DND-41 (cell line): ENCODE measurements at regions not wholly inside any gene's neighbourhood (a gene's known extent, or its start where the extent isn't known, plus 50 kb on each side); places are given as distances from the start of the nearest gene placed in this dataset.

Source experiments
- ATAC-seq: fragments of 200-7000 bp; cut with Tn5 transposase; 3 replicates; pipeline ENCODE4 v1.9.1; 2021; ENCODE audit warnings: low read depth; ENCODE audit not compliant: insufficient read depth
- DNase-seq: peaks from one replicate; pipeline ENCODE4 v3.0.0-alpha.2; 2020
- H2AFZ ChIP-seq: 2 replicates; pipeline ENCODE4 v1.6.0; 2012; ENCODE audit warnings: low read depth, low read length
- H3K27ac ChIP-seq: 2 replicates; pipeline ENCODE4 v1.5.1; 2012; ENCODE audit warnings: low read length, inconsistent platforms
- H3K27me3 ChIP-seq: fragments of 200-600 bp; sonication (generic); 2 replicates; pipeline ENCODE4 v1.6.0; 2012; ENCODE audit warnings: low read length, mild to moderate bottlenecking, inconsistent platforms; ENCODE audit not compliant: insufficient read depth, poor library complexity
- H3K36me3 ChIP-seq: 2 replicates; pipeline ENCODE4 v1.5.1; 2012; ENCODE audit warnings: low read length, inconsistent platforms; ENCODE audit not compliant: insufficient read depth
- H3K4me1 ChIP-seq: 2 replicates; pipeline ENCODE4 v1.5.1; 2012; ENCODE audit warnings: mild to moderate bottlenecking, low read length; ENCODE audit not compliant: insufficient read depth
- H3K4me2 ChIP-seq: 2 replicates; pipeline ENCODE4 v1.6.0; 2012; ENCODE audit warnings: mild to moderate bottlenecking, moderate library complexity, low read length, inconsistent platforms; ENCODE audit not compliant: insufficient read depth
- H3K4me3 ChIP-seq, 2 experiments: fragments of 200-600 bp in 1 of 2; shearing (Covaris generic) in 1 of 2; 2 replicates each; pipeline ENCODE4 v1.5.1; 2012 to 2016; ENCODE audit warnings: inconsistent platforms in 2 of 2, low read length in 2 of 2, mild to moderate bottlenecking in 2 of 2, low read depth in 1 of 2, moderate library complexity in 1 of 2
- H3K79me2 ChIP-seq: 2 replicates; pipeline ENCODE4 v1.6.0; 2012; ENCODE audit warnings: low read length, inconsistent platforms; ENCODE audit not compliant: insufficient read depth
- H3K9ac ChIP-seq: 2 replicates; pipeline ENCODE4 v1.6.0; 2012; ENCODE audit warnings: low read depth, mild to moderate bottlenecking, inconsistent platforms, low read length, moderate library complexity
- H3K9me3 ChIP-seq: 2 replicates; pipeline ENCODE4 v1.5.1; 2012; ENCODE audit warnings: low read length, moderate library complexity, mild to moderate bottlenecking, inconsistent platforms; ENCODE audit not compliant: insufficient read depth, severe bottlenecking
- H4K20me1 ChIP-seq: 2 replicates; pipeline ENCODE4 v1.6.0; 2012; ENCODE audit warnings: low read length; ENCODE audit not compliant: insufficient read depth
- CTCF ChIP-seq: IDR thresholded peaks from 2 replicates; pipeline ENCODE4 v1.5.1; 2012; ENCODE audit warnings: borderline replicate concordance, low read length, moderate library complexity, mild to moderate bottlenecking; ENCODE audit not compliant: poor library complexity, severe bottlenecking; ENCODE audit errors: extremely low read depth
- EZH2 ChIP-seq: IDR thresholded peaks from 3 replicates; pipeline ENCODE4 v1.6.1; 2012; ENCODE audit warnings: borderline replicate concordance, low read depth, mild to moderate bottlenecking, moderate library complexity, low read length, inconsistent platforms; ENCODE audit not compliant: severe bottlenecking

- no peak overlapping the region for H3K27ac ChIP-seq
- H3K9me3 ChIP-seq, result no peaks in the 10 kb centered on the region
- H3K4me3 ChIP-seq, result no peak overlapping the region
- DNase-seq, result no peak
- no peaks in the 10 kb centered on the region for H3K27me3 ChIP-seq
- no peaks in the 10 kb centered on the region for H3K79me2 ChIP-seq
- H3K4me1 ChIP-seq, result no peaks in the 10 kb centered on the region
- H3K36me3 ChIP-seq, result no peaks in the 10 kb centered on the region
- no peak for ATAC-seq
- no peak for TF ChIP-seq EZH2
- TF ChIP-seq CTCF, result no peak
- no peak overlapping the region for H2AFZ ChIP-seq
- H4K20me1 ChIP-seq, result no peaks in the 10 kb centered on the region
- H3K4me2 ChIP-seq, result no peak overlapping the region
- no peak overlapping the region for H3K9ac ChIP-seq
These were observed 80.3 kb downstream of the TMEM17 start for GRCh38 chr2:62425684-62426083.

GRCh38 chr2:62424899-62425298 lies 81.1 kb downstream of the TMEM17 start:
- Histone ChIP-seq H3K9ac (no peak overlapping the region), H3K27ac (no peak overlapping the region), H3K27me3 (no peaks in the 10 kb centered on the region), H3K36me3 (no peaks in the 10 kb centered on the region), H2AFZ (no peak overlapping the region), H3K4me1 (no peaks in the 10 kb centered on the region), H3K4me2 (no peak overlapping the region), H3K9me3 (no peaks in the 10 kb centered on the region), H3K79me2 (no peaks in the 10 kb centered on the region), H3K4me3 (no peak overlapping the region), H4K20me1 (no peaks in the 10 kb centered on the region)
- DNase-seq, result no peak
- TF ChIP-seq CTCF, result no peak
- no peak for TF ChIP-seq EZH2
- no peak for ATAC-seq

GRCh38 chr2:62423883-62424458 lies 82.0 kb downstream of the TMEM17 start:
- H3K79me2 ChIP-seq, result no peaks in the 10 kb centered on the region
- ATAC-seq (no peak), DNase-seq (no peak)
- no peaks in the 10 kb centered on the region for H4K20me1 ChIP-seq
- H3K9me3 ChIP-seq, result no peaks in the 10 kb centered on the region
- no peak overlapping the region for H3K4me2 ChIP-seq
- H2AFZ ChIP-seq, result no peak overlapping the region
- no peaks in the 10 kb centered on the region for H3K36me3 ChIP-seq
- H3K4me3 ChIP-seq, result no peak overlapping the region
- TF ChIP-seq CTCF (no peak), EZH2 (no peak)
- H3K27me3 ChIP-seq, result no peaks in the 10 kb centered on the region
- no peak overlapping the region for H3K27ac ChIP-seq
- H3K4me1 ChIP-seq, result no peaks in the 10 kb centered on the region
- no peak overlapping the region for H3K9ac ChIP-seq

- H3K4me3 ChIP-seq, result no peak overlapping the region
- H2AFZ ChIP-seq, result no peak overlapping the region
- no peak overlapping the region for H3K4me2 ChIP-seq
- H3K79me2 ChIP-seq, result no peaks in the 10 kb centered on the region
- H3K9ac ChIP-seq, result no peak overlapping the region
- no peaks in the 10 kb centered on the region for H4K20me1 ChIP-seq
- no peaks in the 10 kb centered on the region for H3K36me3 ChIP-seq
- H3K27me3 ChIP-seq, result no peaks in the 10 kb centered on the region
- no peaks in the 10 kb centered on the region for H3K9me3 ChIP-seq
- H3K4me1 ChIP-seq, result no peaks in the 10 kb centered on the region
- no peak overlapping the region for H3K27ac ChIP-seq
- DNase-seq (no peak), ATAC-seq (no peak)
- TF ChIP-seq EZH2, result no peak
- TF ChIP-seq CTCF, result no peak
These were observed 82.8 kb downstream of the TMEM17 start for GRCh38 chr2:62423235-62423634.
